Omental fat pad (tissue), 3 donors: ENCODE measurements at regions not wholly inside any gene's neighbourhood (a gene's known extent, or its start where the extent isn't known, plus 50 kb on each side); places are given as distances from the start of the nearest gene placed in this dataset.

Source experiments
- ATAC-seq: fragments of 150-250 bp; one replicate; pipeline ENCODE4 v1.9.1; 2016; ENCODE audit warnings: mild to moderate bottlenecking, moderate library complexity; ENCODE audit not compliant: low FRiP score
- DNase-seq: peaks from one replicate; pipeline ENCODE4 v3.0.0-alpha.2; 2019; ENCODE audit warnings: low spot score
- TF ChIP-seq, protein P1 (sequence below), 3 donors: fragments of 450-650 bp; IDR thresholded peaks; one replicate each; pipeline ENCODE4 v1.5.1; 2016 to 2017; ENCODE audit warnings: antibody characterized with exemption in 3 of 3, mild to moderate bottlenecking in 3 of 3, moderate library complexity in 2 of 3

DNA sequence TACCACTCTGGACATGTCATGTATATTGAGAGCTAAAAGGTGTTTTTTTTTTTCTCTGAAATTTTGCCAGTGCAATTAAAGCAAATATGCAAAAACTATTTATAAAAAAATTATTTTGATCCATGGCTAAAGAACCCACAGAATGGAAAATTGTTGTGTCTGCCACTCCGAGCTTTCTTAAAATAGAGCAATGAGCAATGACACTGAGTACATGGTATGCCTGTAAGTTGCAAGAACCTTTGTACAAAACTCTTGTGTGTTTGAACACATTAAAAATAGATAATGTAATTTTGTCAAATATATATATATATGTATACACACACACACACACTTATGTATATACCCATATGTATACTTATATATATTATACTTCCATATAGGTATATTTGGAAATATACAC lies 1530.9 kb upstream of the B3GALT2 start:
- TF ChIP-seq, protein P1, sequence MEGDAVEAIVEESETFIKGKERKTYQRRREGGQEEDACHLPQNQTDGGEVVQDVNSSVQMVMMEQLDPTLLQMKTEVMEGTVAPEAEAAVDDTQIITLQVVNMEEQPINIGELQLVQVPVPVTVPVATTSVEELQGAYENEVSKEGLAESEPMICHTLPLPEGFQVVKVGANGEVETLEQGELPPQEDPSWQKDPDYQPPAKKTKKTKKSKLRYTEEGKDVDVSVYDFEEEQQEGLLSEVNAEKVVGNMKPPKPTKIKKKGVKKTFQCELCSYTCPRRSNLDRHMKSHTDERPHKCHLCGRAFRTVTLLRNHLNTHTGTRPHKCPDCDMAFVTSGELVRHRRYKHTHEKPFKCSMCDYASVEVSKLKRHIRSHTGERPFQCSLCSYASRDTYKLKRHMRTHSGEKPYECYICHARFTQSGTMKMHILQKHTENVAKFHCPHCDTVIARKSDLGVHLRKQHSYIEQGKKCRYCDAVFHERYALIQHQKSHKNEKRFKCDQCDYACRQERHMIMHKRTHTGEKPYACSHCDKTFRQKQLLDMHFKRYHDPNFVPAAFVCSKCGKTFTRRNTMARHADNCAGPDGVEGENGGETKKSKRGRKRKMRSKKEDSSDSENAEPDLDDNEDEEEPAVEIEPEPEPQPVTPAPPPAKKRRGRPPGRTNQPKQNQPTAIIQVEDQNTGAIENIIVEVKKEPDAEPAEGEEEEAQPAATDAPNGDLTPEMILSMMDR (IDR thresholded peaks at IDR 0.05) = no peak
- DNase-seq (no peak), ATAC-seq (no peak)

DNA sequence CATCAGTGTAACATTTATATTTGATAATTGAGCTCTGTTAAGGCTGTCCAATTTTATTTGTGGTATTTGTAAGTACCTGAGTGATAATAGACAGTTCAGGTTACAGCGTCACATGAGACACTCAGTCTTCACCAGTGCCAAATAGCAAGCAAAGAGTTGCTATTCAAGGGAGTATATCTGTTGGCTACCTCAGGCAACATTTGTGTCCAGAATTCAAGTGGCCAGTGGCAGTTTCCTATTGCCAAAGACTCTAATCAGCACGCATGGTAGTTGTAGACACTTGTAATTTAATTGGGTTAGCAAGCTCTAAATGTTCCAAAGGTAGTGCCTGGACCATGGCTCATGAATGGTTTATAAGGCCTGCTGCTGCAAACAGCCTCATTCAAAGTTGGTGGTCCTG lies 1524.3 kb upstream of the B3GALT2 start:
- DNase-seq = no peak
- ATAC-seq = no peak
- TF ChIP-seq, protein P1 (IDR thresholded peaks at IDR 0.05) = no peak

DNA sequence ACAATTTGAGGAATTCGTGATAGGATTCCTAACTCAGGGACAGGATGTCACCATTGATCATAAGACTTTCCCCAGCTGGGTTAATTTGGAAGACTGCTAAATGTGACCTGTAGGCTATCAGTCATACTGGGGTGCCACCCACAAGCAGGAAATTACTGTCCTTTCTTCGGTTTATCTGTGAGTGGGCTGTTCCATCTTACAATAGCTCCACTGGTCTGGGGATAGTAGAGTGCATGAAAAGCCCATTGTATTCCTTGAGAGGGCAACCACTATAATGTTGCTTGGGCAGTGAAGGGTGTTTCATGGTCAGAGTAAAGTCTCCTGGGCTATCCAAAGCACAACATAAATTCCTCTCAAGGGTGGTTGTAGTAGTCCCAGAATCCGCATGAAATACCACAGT lies 1523.0 kb upstream of the B3GALT2 start:
- TF ChIP-seq, protein P1 (IDR thresholded peaks at IDR 0.05) = no peak
- no peak for ATAC-seq
- no peak for DNase-seq

DNA sequence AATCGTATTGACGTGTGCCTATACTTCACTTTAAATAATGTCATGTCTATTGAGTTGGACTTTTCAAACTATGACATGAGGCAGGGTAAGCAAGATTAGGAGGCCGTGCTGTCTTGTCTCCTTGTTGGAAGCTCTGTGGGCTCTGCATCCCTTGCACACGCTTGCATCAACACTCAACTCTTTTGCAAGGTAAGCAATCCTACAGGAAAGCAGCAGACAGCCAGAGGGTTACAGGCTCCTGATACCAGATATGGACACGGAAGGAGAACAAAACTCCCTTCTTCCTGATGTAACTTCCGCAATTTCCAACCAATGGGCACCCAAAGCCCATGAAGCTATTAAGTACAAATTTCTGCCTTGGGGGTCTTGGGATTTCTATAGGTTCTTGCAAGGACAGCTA lies 1520.7 kb upstream of the B3GALT2 start:
- TF ChIP-seq, protein P1 (IDR thresholded peaks at IDR 0.05) = no peak
- ATAC-seq (no peak), DNase-seq (no peak)

DNA sequence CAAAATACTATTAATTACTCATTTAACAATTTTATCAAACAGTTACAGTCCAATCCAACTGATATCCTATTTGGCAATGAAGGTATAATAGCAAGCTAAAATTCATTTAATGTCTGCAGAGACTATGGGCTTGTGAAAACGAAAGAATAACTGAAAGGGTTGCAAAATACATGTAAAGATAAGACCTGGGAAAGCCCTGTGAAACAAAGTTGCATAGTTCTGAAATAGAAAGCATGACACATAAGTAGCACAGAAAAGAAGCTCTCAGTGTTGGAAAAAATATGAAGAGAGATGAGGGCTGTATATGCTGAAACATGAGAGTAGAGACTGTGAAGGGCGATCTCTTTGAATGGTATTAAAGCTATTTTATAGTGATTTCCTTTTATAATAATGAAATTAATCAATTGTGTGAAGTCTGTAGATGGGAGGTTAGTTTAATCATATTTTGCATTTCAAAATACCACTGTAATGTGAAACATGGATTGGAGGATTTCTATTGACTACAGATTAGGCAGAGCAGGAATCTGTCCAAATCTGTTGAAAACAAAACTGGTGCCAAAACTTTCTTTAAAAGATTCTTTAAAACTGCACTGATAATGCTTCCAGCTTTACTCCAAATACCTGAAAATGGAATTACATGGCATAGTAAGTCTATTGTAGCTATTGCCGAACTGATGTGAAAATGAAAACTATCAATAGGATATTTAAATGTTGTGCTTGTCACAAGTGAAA lies 1518.9 kb upstream of the B3GALT2 start:
- ATAC-seq (peak; percentile 87), DNase-seq (no peak)
- TF ChIP-seq, protein P1 (IDR thresholded peaks at IDR 0.05) = no peak

DNA sequence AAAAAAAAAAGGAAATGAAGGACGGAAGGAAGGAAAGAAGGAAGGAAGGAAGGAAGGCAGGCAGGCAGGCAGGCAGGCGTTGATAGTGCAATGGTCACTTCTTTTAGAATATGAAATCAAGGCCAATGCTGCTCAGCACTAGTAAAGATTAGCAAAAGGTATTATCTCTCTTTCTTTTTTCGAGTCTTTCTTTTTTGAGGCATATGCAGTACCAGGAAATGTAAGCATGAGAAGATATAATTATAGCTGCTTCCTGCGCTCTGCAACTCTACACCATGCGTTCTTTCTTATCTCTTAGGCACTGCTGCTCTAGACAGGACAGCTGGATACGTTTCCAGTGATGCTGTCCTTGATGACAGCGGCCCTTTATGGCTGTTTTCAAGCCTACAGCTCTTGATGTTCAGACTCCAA lies 1512.5 kb upstream of the B3GALT2 start:
- DNase-seq = no peak
- ATAC-seq = no peak
- TF ChIP-seq, protein P1 (IDR thresholded peaks at IDR 0.05) = no peak

DNA sequence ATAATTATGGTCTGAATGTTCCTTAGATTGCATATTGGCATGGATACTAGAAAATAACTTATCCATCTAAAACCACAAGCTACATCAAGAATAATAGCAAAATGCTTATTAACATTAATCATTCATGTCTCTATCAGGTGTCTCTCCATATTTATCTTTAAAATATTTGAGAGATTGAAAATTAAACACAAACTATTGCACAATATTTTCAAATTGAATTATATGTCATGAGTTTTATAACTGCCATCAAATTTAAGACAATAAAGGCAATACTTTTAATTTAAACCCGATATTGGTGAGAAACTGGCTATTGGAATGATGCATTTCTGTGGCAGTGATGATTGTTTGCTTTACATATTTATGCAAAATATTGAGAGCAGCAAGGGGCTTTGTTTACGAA lies 1506.8 kb upstream of the B3GALT2 start:
- TF ChIP-seq, protein P1 (IDR thresholded peaks at IDR 0.05) = no peak
- ATAC-seq (no peak), DNase-seq (no peak)
